Activated naive CD8-positive, alpha-beta T cell treated with anti-CD3 and anti-CD28 coated beads for 36 hours (primary cell): ENCODE measurements at regions not wholly inside any gene's neighbourhood (a gene's known extent, or its start where the extent isn't known, plus 50 kb on each side); places are given as distances from the start of the nearest gene placed in this dataset.
"Not testable (repeated sequence)": the region's sequence is repeated elsewhere in the genome, so short reads cannot be mapped to it uniquely, and the experiment has no call there.

ENCODE experiments used
- DNase-seq: peaks from one replicate; pipeline ENCODE4 v3.0.0; 2021
- H3K27ac Mint-ChIP-seq: one replicate; pipeline ENCODE4 v1.8.0; 2022; ENCODE audit warnings: mild to moderate bottlenecking, moderate library complexity, mixed read lengths
- H3K27me3 Mint-ChIP-seq: one replicate; pipeline ENCODE4 v1.8.0; 2022; ENCODE audit warnings: mild to moderate bottlenecking, mixed read lengths
- H3K36me3 Mint-ChIP-seq: one replicate; pipeline ENCODE4 v1.8.0; 2021; ENCODE audit warnings: mild to moderate bottlenecking, mixed read lengths
- H3K4me1 Mint-ChIP-seq: one replicate; pipeline ENCODE4 v1.8.0; 2021; ENCODE audit warnings: mixed read lengths
- H3K4me3 Mint-ChIP-seq: one replicate; pipeline ENCODE4 v1.8.0; 2022; ENCODE audit warnings: mild to moderate bottlenecking, moderate library complexity, mixed read lengths
- H3K9me3 Mint-ChIP-seq: one replicate; pipeline ENCODE4 v1.8.0; 2022; ENCODE audit warnings: mixed read lengths

DNA sequence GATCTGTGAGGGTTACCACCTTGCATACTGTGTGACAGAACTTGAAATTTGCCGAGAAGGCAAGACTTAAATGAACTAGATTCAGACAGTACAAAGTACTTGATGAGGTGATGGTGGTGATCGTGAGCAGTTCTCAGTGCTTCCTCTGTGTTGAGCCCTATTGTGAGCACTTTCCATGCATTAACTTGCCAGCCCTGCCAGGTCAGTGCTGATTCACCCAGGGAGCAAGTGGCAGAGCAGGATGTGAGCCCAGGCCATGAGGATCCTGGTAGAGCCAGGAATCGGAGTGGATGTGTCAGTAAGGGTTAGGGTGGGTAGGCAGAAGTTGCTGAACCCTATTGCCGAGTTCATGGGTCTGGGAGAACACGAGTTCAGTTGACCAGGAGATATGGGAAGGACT lies 4545.7 kb upstream of the TPTE start:
- H3K36me3 Mint-ChIP-seq, H3K4me3 Mint-ChIP-seq, DNase-seq, H3K4me1 Mint-ChIP-seq, H3K27ac Mint-ChIP-seq, H3K9me3 Mint-ChIP-seq, H3K27me3 Mint-ChIP-seq: not testable (repeated sequence)

DNA sequence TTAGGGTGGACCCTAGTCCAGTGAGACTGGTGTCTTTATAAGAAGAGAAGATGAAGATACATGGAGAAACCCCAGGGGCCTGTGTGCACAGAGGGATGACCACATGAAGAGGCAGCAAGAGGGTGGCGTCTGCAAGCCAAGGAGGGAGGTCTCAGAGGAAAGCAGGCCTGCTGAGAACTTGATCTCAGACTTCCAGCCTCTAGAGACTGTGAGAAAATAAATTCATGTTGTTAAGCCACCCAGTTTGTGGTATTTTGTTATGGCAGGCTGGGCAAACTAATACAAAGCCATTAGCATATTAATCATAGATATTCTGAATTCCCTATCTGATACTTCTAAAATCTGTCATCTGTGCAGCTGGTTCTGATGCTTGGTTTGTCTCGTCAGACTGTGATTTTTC lies 4523.8 kb upstream of the TPTE start:
- H3K4me3 Mint-ChIP-seq, DNase-seq, H3K27me3 Mint-ChIP-seq, H3K9me3 Mint-ChIP-seq, H3K4me1 Mint-ChIP-seq, H3K27ac Mint-ChIP-seq, H3K36me3 Mint-ChIP-seq: not testable (repeated sequence)

DNA sequence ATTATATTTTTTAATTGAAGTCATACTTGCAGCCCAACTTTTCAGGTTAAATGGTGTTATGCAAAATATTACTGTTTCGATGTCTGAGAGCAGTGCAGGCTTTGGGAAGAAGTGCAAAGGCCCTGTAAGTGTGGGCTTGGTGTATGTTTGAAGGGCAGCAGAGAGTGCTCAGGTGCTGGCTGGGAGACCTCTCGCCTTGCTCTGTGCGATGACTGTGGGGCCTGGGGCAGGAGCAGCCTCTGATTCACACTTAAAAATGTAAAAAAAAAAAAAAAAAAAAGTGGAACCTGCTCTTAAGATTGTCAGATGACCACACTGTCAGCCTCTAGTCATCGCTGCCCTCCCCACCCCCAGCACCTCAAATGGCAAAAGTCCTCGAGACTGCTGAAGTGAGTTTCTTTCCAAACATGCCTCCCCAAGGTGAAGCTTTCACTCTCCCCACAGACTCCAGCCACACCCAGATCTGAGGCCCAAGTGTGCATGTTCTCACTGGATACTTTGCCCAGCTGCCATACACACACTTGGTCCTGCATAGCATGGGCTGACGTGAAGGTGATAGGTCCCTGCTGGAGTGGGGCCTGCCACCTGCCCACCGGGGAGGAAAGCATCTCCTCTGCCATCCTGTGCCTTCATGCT lies 4505.8 kb upstream of the TPTE start:
- H3K27me3 Mint-ChIP-seq, H3K9me3 Mint-ChIP-seq, H3K4me3 Mint-ChIP-seq, H3K4me1 Mint-ChIP-seq, H3K36me3 Mint-ChIP-seq, H3K27ac Mint-ChIP-seq, DNase-seq: not testable (repeated sequence)

DNA sequence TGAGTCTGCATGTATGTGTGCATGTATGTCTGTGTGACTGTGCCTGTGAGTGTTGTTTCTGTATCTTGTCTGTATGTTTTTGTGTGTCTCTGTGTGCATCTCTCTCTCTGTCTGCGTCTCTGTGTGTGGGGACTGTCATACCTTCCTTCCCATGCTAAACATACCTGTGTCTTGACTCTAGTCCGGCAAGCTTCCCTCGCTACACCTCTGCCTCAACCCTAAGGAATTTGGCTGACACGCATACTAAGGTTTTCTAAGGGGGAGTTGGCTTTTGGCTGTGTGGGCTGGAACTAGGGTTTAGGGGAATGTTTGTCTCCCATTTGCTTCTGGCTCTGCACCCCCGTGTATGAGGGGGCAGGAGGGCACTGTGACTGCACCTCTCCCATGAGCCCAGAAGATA lies 4500.9 kb upstream of the TPTE start:
- not testable (repeated sequence) for H3K4me3 Mint-ChIP-seq, H3K4me1 Mint-ChIP-seq, DNase-seq, H3K36me3 Mint-ChIP-seq, H3K27me3 Mint-ChIP-seq, H3K9me3 Mint-ChIP-seq, H3K27ac Mint-ChIP-seq

DNA sequence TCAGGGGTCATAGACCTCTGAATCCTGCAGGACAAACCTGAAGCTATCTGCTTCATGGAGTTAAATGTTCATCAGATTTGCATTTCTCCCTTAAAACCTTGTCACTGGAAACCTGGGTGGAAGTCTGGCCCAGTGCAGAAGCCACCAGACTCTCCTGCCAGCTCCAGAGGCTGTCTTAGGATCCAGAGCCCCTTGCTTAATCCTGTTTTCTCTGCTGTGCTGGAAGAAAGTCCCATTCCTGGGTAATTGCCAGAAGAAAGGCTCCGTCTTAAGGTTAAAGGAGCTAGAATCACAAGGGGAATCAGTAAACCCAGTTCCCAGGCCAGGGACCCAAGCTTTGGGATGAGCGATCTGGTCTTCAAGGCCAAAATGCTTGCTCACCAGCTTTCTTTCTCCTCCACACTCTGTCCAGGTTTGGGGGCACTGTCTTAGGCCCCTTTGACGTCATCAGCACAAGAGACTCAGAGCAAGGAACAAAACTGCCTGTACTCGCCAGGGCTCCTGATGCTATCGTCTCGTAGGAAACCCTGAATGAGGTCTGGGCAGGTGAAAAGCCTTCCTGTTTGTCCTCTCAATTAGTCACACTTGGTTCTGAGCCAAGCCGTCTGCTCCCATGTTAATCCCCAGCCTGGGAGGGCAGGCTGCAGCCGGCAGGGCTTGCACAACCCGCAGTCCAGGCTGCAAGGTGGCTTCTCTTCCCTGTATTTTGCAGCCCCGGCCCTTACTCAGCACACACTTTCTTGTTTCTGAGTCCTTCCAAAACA lies 4500.2 kb upstream of the TPTE start:
- not testable (repeated sequence) for H3K27me3 Mint-ChIP-seq, H3K9me3 Mint-ChIP-seq, DNase-seq, H3K4me3 Mint-ChIP-seq, H3K36me3 Mint-ChIP-seq, H3K4me1 Mint-ChIP-seq, H3K27ac Mint-ChIP-seq

DNA sequence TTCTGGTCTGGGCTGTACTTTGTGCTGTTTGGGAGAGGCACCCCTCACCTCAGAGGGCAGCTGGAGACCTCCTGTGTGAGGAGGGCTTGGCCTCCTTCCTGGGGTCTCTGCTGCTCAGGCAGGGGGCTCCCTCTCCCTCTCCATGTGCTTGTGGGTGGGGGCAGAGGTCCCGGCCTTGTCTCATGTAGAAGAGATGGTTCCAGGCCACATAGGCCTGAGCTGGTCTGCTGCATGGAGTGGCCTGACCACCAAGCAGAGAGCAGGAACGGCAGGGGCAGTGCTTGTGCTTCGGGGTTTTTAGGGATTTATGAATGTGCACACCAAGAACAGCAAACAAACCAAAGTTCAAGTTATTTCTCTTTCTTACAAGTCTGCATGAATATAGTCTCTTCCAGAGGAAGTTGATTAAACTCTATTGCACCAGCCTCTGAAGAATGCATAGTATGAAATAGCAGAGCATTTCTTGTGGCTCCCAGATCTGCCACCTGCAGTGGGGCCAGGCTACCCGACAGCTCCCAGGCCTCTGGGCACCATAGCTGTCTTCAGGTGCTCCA lies 4499.6 kb upstream of the TPTE start:
- H3K27me3 Mint-ChIP-seq, H3K36me3 Mint-ChIP-seq, H3K27ac Mint-ChIP-seq, H3K9me3 Mint-ChIP-seq, DNase-seq, H3K4me1 Mint-ChIP-seq, H3K4me3 Mint-ChIP-seq: not testable (repeated sequence)

DNA sequence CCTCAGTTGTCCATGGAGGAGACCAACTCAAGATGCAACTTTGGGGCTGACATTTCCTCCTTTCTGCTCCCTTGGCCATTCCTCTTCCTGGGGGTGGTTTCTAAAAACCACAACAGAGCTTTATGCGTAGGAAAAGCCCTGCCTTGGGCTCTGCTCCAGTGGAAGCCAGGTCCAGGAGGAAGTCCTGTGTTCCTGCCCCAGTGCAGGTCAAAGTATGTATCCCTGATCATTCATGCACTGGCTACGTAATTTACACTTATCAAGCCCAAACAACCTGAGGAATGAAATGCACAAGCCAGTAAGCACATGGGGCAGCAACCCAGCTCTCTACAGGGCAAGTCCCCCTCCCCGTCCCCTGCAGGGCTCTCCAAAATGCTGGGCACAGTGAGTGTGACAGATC lies 4498.1 kb upstream of the TPTE start:
- not testable (repeated sequence) for H3K9me3 Mint-ChIP-seq, H3K4me3 Mint-ChIP-seq, H3K27ac Mint-ChIP-seq, H3K36me3 Mint-ChIP-seq, H3K27me3 Mint-ChIP-seq, DNase-seq, H3K4me1 Mint-ChIP-seq

DNA sequence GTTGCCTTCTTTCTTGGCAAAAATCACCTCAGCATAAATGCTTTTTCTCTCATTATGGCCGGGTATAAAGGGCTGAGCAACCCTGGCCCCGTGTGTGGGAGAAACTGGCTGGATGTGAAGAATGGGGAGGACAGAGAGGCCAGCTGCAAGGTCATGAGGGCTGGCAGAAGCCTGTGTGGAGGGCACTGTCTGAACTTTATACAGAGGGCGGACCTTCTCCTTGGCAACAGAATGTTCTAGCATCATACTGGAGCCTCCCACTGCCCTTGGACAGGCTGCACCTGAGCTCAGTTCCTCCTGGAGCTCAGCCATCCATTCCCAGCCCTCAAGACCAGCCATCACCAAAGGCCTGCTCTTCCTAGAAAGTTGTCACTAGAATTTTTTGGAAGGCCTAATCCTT lies 4496.2 kb upstream of the TPTE start:
- not testable (repeated sequence) for H3K27me3 Mint-ChIP-seq, DNase-seq, H3K36me3 Mint-ChIP-seq, H3K9me3 Mint-ChIP-seq, H3K4me1 Mint-ChIP-seq, H3K4me3 Mint-ChIP-seq, H3K27ac Mint-ChIP-seq

DNA sequence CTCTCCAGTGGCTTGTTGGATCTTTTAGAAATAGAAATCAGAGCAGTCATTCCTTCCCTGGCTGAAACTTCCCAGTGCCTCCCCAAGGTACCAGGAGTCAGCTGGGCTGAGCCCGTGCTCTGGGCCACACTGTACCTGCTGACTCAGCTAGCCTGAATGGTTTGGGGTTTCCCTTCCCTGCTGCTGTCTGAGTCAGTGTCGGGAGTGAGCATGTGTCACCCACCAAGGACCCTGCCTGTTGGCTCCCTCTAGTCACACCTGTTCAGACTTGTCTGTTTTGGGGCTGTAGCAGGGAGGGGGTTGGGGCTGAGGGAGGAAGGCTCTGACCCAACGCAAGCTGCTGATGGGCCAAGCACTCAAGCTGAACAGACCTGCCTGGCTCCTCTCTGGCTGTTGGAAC lies 4493.9 kb upstream of the TPTE start:
- DNase-seq, H3K4me1 Mint-ChIP-seq, H3K27me3 Mint-ChIP-seq, H3K27ac Mint-ChIP-seq, H3K9me3 Mint-ChIP-seq, H3K36me3 Mint-ChIP-seq, H3K4me3 Mint-ChIP-seq: not testable (repeated sequence)

DNA sequence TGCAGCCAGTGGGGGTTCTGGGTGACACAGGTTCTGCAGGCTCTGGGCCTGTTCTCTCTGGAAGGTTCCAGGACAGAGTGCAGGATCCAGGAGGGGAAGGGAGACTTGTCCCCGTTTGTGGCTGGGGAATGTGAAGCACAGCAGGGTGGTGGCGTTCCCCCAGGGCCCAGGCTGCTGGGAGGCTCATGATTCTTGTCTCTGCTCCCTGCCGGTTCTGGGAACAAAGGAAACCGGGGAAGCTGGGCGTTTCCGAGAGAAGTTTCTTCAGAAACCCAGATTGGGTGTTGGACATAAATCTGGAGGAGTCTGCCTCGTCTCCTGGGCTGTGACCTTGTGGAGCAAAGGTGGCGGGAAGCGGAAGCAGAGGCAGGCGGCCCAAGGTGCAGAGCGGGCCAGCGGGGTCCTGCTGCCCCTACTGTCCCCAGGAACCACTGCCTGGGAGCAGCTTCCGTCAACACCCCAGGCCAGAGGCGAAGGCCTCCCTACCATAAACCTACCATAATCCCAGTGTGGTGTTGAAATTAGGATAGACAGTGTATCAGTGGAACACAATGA lies 4487.2 kb upstream of the TPTE start:
- H3K9me3 Mint-ChIP-seq, DNase-seq, H3K4me3 Mint-ChIP-seq, H3K36me3 Mint-ChIP-seq, H3K4me1 Mint-ChIP-seq, H3K27ac Mint-ChIP-seq, H3K27me3 Mint-ChIP-seq: not testable (repeated sequence)

DNA sequence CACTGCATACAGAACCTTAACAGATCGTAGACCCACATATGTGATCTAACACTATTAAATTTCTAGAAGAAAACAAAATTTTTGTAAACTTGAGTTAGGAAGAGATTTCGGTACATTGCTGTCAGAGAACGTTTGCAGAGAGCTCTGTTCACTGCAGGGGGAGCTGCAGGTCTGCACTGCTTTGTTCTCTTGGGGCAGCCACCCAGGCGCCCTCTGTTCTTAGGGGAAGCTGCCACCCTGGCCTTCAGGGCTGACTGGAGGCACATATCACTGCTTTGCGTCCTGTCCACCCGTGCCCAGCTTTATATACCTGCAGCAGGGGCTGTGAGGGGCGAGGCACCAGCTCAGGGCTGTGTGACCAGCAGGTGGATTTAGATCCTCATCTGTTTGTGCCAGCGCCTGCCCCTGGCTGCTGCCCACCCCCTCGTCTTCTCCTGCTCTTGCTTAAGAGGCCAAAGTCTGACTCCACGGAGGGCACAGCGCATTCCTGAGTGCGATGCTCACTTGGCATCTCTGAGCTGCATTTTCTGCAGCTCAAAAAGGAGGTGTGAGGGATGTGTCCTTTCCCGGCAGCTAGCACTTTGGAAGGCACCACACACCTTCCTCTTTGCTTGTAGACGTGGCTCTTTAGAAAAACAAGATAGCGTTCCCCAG lies 4486.4 kb upstream of the TPTE start:
- H3K27ac Mint-ChIP-seq, H3K4me1 Mint-ChIP-seq, H3K36me3 Mint-ChIP-seq, H3K9me3 Mint-ChIP-seq, H3K4me3 Mint-ChIP-seq, H3K27me3 Mint-ChIP-seq, DNase-seq: not testable (repeated sequence)

DNA sequence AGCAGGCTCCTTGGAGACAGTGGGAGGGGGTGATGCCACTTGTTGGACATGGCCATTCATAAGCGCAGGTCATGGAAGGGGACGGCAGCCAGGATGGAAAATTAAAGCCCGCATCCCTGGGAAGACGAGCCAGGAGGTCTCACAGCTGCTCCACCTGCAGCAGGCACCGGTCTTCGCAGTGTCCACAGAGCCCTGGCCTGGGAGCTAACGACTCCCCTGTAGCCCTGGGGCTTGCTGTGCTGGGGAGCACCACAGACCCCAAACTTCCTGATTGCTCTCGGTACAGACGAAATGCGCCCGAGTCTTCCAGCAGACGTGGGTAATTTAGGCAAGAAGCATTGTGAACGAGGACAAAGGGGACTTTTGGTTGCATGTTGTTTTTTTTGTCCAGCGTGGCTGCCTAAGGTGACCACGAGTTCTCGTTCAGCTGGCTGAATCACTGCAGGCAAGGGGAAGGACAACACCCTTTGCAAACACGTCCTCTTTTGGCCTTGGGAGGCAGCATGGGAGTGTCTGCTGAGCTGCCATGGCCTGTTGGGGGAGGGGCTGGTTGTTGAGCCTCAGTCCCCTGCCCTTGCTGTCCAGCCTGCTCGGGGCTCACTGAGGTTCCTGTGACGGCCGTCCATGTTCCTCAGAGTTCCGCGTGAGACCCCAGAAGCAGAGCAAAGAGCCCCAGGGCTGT lies 4485.8 kb upstream of the TPTE start:
- not testable (repeated sequence) for H3K4me3 Mint-ChIP-seq, H3K27ac Mint-ChIP-seq, DNase-seq, H3K4me1 Mint-ChIP-seq, H3K9me3 Mint-ChIP-seq, H3K36me3 Mint-ChIP-seq, H3K27me3 Mint-ChIP-seq

DNA sequence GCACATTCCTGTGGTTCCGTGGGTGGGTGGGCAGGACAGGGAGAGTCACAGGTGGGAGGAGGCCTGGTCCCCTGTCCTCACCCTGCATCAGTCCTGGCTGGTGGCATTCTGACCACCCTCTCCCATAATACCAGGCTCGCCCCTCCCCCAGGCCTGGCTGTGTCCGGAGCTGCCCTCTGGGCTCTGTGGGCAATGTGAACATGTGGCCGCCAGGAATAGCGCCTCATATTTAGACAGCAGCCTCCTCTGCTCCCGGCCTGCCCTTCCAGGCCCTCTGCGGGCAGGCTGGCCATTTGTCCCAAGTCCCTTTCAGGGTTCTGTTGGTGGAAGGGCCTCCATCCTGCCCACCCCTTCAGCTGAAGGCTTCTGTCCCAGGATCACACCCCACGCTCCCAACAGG lies 4482.2 kb upstream of the TPTE start:
- not testable (repeated sequence) for H3K27me3 Mint-ChIP-seq, H3K27ac Mint-ChIP-seq, H3K4me3 Mint-ChIP-seq, H3K4me1 Mint-ChIP-seq, H3K36me3 Mint-ChIP-seq, DNase-seq, H3K9me3 Mint-ChIP-seq

DNA sequence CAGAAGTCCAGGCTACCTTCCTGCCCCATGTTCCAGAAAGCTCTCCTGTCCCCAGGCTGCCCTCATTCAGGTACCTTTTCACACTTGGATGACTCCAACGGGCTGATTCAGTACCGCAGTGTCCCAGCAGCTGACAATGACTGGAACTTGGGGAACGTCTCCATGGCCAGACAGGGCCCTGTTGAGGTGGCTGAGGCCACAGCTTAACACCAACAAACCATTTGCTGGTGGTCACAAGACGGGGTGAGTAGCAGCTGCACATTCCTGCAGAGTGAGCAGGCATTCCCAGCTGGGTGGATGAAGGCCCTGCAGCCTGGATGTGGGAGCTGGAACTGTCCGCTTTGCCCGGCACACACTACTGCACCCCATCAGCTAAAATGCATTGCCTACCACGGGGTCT lies 4481.3 kb upstream of the TPTE start:
- DNase-seq, H3K27me3 Mint-ChIP-seq, H3K36me3 Mint-ChIP-seq, H3K4me1 Mint-ChIP-seq, H3K9me3 Mint-ChIP-seq, H3K4me3 Mint-ChIP-seq, H3K27ac Mint-ChIP-seq: not testable (repeated sequence)
